ENCODE measurements at regions not wholly inside any gene's neighbourhood (a gene's known extent, or its start where the extent isn't known, plus 50 kb on each side); places are given as distances from the start of the nearest gene placed in this dataset.

DNA sequence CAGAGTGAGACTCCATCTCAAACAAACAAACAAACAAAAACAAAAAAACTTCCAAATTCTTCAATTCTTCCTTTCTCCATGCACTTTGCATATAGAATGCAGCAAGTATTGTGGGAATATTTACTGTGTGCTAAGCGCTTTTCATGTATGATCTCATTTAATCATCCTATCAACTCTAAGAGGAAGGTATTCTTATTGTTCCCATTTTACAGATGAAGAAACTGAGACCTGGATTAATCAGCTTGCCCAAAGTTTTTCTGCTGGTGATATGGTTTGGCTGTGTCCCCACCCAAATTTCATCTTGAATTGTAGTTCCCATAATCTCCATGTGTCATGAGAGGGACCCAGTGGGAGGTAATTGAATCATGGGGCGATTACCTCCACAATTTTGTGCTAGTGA lies 56.6 kb upstream of the KCNG1 start:
- TF ChIP-seq, protein P1, sequence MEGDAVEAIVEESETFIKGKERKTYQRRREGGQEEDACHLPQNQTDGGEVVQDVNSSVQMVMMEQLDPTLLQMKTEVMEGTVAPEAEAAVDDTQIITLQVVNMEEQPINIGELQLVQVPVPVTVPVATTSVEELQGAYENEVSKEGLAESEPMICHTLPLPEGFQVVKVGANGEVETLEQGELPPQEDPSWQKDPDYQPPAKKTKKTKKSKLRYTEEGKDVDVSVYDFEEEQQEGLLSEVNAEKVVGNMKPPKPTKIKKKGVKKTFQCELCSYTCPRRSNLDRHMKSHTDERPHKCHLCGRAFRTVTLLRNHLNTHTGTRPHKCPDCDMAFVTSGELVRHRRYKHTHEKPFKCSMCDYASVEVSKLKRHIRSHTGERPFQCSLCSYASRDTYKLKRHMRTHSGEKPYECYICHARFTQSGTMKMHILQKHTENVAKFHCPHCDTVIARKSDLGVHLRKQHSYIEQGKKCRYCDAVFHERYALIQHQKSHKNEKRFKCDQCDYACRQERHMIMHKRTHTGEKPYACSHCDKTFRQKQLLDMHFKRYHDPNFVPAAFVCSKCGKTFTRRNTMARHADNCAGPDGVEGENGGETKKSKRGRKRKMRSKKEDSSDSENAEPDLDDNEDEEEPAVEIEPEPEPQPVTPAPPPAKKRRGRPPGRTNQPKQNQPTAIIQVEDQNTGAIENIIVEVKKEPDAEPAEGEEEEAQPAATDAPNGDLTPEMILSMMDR (IDR thresholded peaks at IDR 0.05): no peak
- TF ChIP-seq POLR2A (IDR thresholded peaks at IDR 0.05): no peak

All from adrenal gland (tissue), 5 donors.